ENCODE measurements at regions not wholly inside any gene's neighbourhood (a gene's known extent, or its start where the extent isn't known, plus 50 kb on each side); places are given as distances from the start of the nearest gene placed in this dataset.

- DNase-seq (ENCODE audit: extremely low spot score in 2 of 2), result no peak
- no peaks in the 10 kb centered on the region for H3K27me3 ChIP-seq
- TF ChIP-seq POLR2AphosphoS5 (IDR thresholded peaks at IDR 0.05; ENCODE audit: insufficient read depth in 1 of 2, low read depth in 1 of 2) (no peak), CTCF (IDR thresholded peaks at IDR 0.05) (no peak), POLR2A (IDR thresholded peaks at IDR 0.05) (no peak)
- intact Hi-C loops (cut with DNase I), result no loop called here
- no peaks in the 10 kb centered on the region for H3K36me3 ChIP-seq
- no peak overlapping the region for H3K27ac ChIP-seq
- no peak overlapping the region for H3K4me3 ChIP-seq
- no peaks in the 10 kb centered on the region for H3K4me1 ChIP-seq
- no peaks in the 10 kb centered on the region for H3K9me3 ChIP-seq
Observed at GRCh38 chr7:33764752-33765451, 140.4 kb upstream of the BMPER start.

- no peak for TF ChIP-seq CTCF (IDR thresholded peaks at IDR 0.05)
- no peak for TF ChIP-seq POLR2AphosphoS5 (IDR thresholded peaks at IDR 0.05; ENCODE audit: insufficient read depth in 1 of 2, low read depth in 1 of 2)
- TF ChIP-seq POLR2A (IDR thresholded peaks at IDR 0.05), result no peak
- H3K27ac ChIP-seq, result no peak overlapping the region
- no peaks in the 10 kb centered on the region for H3K9me3 ChIP-seq
- no peak overlapping the region for H3K4me3 ChIP-seq
- no peaks in the 10 kb centered on the region for H3K4me1 ChIP-seq
- DNase-seq (ENCODE audit: extremely low spot score in 2 of 2), result no peak
- intact Hi-C loops (cut with DNase I), result no loop called here
- no peaks in the 10 kb centered on the region for H3K27me3 ChIP-seq
- H3K36me3 ChIP-seq, result no peaks in the 10 kb centered on the region
Observed at GRCh38 chr7:33766405-33766804, 138.9 kb upstream of the BMPER start.

GRCh38 chr7:33769930-33770329 lies 135.4 kb upstream of the BMPER start:
- no peaks in the 10 kb centered on the region for H3K36me3 ChIP-seq
- no peaks in the 10 kb centered on the region for H3K9me3 ChIP-seq
- TF ChIP-seq POLR2A (IDR thresholded peaks at IDR 0.05), result no peak
- no peak for TF ChIP-seq CTCF (IDR thresholded peaks at IDR 0.05)
- no peak for TF ChIP-seq POLR2AphosphoS5 (IDR thresholded peaks at IDR 0.05; ENCODE audit: insufficient read depth in 1 of 2, low read depth in 1 of 2)
- H3K4me3 ChIP-seq, result no peak overlapping the region
- H3K27me3 ChIP-seq, result no peaks in the 10 kb centered on the region
- intact Hi-C loops (cut with DNase I), result loop anchor here (5.0 kb wide), 1 partner anchor 162 kb away; no protein-coding TSS in a partner anchor
- no peaks in the 10 kb centered on the region for H3K4me1 ChIP-seq
- no peak overlapping the region for H3K27ac ChIP-seq
- DNase-seq (ENCODE audit: extremely low spot score in 2 of 2), result no peak

- no peak for DNase-seq (ENCODE audit: extremely low spot score in 2 of 2)
- Histone ChIP-seq H3K36me3 (no peaks in the 10 kb centered on the region), H3K27me3 (no peaks in the 10 kb centered on the region), H3K27ac (no peak overlapping the region), H3K4me1 (no peaks in the 10 kb centered on the region), H3K4me3 (no peak overlapping the region), H3K9me3 (no peaks in the 10 kb centered on the region)
- intact Hi-C loops (cut with DNase I), result loop anchor here (5.0 kb wide), 1 partner anchor 162 kb away; no protein-coding TSS in a partner anchor
- TF ChIP-seq POLR2AphosphoS5 (IDR thresholded peaks at IDR 0.05; ENCODE audit: insufficient read depth in 1 of 2, low read depth in 1 of 2) (no peak), CTCF (IDR thresholded peaks at IDR 0.05) (no peak), POLR2A (IDR thresholded peaks at IDR 0.05) (no peak)
Observed at GRCh38 chr7:33770576-33770975, 134.8 kb upstream of the BMPER start.

GRCh38 chr7:33771422-33771821 lies 133.9 kb upstream of the BMPER start:
- no peaks in the 10 kb centered on the region for H3K4me1 ChIP-seq
- DNase-seq (ENCODE audit: extremely low spot score in 2 of 2), result no peak

More at GRCh38 chr7:33771422-33771821, 133.9 kb upstream of the BMPER start:
- H3K36me3 ChIP-seq, result no peaks in the 10 kb centered on the region
- H3K27me3 ChIP-seq, result no peaks in the 10 kb centered on the region
- no peaks in the 10 kb centered on the region for H3K9me3 ChIP-seq
- H3K4me3 ChIP-seq, result no peak overlapping the region
- TF ChIP-seq POLR2A (IDR thresholded peaks at IDR 0.05) (no peak), CTCF (IDR thresholded peaks at IDR 0.05) (no peak), POLR2AphosphoS5 (IDR thresholded peaks at IDR 0.05; ENCODE audit: insufficient read depth in 1 of 2, low read depth in 1 of 2) (no peak)
- H3K27ac ChIP-seq, result no peak overlapping the region
- intact Hi-C loops (cut with DNase I), result loop anchor here (5.0 kb wide), 1 partner anchor 161 kb away; no protein-coding TSS in a partner anchor
